Sciatic nerve (tissue), 2 donors: ENCODE measurements at regions not wholly inside any gene's neighbourhood (a gene's known extent, or its start where the extent isn't known, plus 50 kb on each side); places are given as distances from the start of the nearest gene placed in this dataset.
A peak's percentile ranks its signal among the peaks of the same experiment; 100 is the strongest.

Experiments used
- ATAC-seq: fragments of 200-7000 bp; cut with Tn5 transposase; one replicate; pipeline ENCODE4 v1.9.1; 2020; ENCODE audit warnings: mild to moderate bottlenecking, moderate library complexity
- DNase-seq: peaks from one replicate; pipeline ENCODE4 v3.0.0-alpha.2; 2020; ENCODE audit warnings: low spot score
- intact Hi-C: fragments of 100-400 bp; cut with DNase I; formaldehyde crosslinking; loops from one replicate; pipeline ENCODE4 v1.14.2; 2022
- donor health status: DM: no; HTN: no; CAD: no.
- donor health status: DM: no; HTN: no; CAD: no.

DNA sequence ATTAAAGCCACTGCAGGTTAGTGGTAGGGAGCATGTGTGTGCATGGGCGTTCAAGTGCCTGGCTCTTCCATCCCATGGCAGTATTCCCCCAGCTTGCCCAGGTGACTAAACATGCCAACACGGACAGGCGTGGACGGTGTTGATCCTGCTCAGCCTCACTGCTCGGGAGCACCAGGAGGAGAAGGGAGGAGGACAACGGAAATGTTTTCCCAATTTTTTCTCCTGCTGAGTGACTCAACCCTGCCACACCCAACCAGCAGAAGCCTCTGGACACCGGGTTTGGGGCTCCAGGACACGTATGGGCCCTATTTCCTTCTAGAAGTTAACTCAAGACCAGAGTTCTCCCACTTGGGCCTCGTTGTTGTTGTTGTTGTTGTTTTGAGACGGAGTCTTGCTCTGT, 139.1 kb downstream of the CYP26B1 start:
- intact Hi-C loops = no loop called here
- DNase-seq = no peak
- ATAC-seq = no peak

DNA sequence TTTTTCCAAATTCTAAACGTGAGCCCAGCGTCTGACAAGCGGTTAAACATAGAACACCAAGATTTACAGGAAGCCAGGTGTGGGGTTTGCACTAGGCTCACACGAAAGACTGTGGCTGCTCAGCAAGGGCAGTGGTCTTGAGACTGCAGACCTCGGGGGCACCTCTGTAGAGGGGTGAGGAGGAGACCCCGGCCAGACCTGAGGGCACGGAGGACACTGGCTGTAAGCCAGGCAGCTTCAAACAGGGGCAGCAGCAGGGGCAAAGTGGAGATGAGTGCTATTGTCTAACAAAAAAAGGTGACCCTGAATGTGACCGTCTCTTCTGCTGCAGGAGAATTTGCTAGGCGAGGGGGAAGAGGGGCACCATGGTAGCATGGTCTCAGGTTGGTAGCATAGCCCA, 140.3 kb downstream of the CYP26B1 start:
- ATAC-seq (no peak), DNase-seq (no peak)
- intact Hi-C loops = no loop called here

DNA sequence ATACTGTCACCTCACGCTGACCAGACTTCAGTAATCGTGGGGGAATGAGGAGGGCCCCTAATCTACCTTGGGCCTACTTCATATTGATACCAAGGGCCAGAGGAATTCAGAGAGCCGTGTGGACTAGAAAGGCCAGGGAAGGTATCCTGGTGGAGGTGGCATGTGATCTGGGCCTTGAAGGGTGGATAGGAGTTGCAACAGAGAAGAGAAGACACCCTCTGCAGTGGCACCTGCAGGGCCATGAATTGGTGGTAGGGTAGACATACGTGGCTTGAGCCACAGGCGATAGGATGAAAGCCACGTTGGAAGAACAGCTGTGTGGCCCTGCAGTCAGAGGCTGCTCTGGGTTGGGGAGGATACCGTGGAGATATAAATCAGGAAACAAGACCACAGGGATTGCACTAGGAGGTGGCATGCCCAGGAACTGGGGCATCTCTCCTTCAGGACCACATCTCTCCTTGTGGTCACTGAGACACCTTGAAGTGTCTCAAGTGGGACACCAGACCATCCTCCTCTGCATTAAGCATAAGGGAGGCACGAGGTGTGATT, 141.4 kb downstream of the CYP26B1 start:
- ATAC-seq (no peak), DNase-seq (no peak)
- intact Hi-C loops = no loop called here

DNA sequence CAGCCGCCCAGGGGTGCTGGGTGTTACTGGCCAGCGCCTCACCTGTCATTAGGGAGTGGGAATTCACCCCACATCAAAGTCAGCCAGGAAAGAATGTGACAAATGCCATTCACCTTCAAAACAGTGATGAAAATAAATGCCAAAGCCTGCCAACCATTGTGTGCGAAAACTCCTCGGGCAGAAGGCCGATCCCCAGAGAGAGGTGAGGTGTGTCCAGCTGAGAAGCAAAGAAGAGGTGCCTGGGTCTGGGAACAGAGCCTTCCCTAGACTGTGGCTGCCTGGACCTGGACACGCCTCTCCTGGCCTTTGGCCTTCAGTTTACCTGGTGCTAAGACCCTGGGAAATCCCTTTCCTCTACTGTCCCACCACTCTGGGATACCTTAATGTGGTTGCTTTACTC, 142.7 kb downstream of the CYP26B1 start:
- no peak for DNase-seq
- ATAC-seq = no peak

DNA sequence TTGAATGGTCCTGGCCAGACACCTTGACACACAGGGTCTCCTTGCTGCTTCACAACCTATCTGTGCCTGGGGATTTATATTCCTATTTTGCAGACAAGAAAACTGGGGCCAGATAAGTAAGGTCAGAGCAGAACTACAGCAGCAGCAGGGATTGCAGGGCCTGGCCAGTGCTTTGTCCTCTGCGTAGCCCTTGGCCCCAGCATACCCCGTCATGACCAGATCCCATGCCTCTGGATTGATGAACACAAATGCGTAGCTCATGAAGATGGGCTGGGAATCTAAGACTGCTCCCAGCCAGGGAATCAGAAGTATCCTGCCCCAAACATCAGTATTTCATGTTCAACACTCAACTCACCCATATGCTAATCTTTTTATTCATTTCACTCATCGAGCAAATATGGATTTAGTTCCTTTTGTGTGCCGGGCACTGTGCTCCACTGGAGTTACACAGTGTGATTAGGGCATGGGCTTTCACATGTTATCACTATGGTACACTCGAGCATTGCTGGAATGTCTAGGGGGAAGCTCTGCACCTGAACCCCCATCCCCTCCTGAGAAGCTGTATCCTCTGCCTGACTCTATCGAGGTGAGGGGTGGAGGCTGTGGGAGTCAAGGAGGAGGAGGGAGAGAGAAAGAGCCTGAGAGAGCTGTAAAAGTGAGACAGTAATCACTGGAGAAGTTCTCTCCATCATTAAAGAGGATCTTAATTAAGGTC, 143.3 kb downstream of the CYP26B1 start:
- no peak for ATAC-seq
- intact Hi-C loops = no loop called here
- DNase-seq = no peak

More for the DNA sequence above, 142.7 kb downstream of the CYP26B1 start:
- intact Hi-C loops = no loop called here

DNA sequence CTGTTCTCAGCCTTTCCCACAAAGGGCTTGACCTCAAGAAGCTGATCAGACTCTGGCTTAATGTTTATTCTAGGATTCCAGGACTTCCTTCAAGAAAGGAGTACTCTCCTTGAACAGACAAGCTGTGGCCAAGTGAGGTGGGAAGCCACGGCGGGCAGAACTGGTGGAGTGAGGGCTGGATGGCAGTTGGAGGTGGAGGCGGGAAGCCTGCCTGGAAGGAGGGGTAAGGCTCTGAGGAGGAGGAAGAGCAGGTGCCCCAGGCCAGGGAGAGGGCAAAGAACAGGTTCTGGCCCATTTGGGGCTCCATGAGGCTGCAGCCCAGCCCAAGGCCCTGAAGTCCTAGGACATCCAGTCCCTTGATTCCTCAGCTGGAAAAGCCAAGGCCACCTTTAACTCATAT, 143.9 kb downstream of the CYP26B1 start:
- DNase-seq = no peak
- no peak for ATAC-seq
- intact Hi-C loops = no loop called here

DNA sequence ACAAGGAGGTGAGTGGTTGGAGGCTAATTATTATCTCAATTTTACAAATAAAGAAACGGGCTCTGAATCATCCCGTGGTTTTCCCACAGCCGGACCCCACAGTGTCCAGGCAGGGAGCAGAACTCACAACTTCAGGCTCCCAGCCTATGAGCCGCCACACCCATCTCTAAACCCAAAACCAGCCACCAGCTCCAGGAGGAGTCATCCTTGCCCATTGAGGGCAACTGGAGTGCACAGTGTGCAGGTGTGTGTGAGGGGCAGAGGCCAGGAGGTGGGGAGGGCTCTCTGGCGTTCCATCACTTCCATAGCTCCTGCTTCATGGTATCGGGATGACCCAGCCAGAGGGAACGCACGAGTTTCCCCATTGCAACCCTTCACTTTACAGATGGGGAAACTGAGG, 144.5 kb downstream of the CYP26B1 start:
- intact Hi-C loops = no loop called here
- no peak for ATAC-seq
- no peak for DNase-seq

DNA sequence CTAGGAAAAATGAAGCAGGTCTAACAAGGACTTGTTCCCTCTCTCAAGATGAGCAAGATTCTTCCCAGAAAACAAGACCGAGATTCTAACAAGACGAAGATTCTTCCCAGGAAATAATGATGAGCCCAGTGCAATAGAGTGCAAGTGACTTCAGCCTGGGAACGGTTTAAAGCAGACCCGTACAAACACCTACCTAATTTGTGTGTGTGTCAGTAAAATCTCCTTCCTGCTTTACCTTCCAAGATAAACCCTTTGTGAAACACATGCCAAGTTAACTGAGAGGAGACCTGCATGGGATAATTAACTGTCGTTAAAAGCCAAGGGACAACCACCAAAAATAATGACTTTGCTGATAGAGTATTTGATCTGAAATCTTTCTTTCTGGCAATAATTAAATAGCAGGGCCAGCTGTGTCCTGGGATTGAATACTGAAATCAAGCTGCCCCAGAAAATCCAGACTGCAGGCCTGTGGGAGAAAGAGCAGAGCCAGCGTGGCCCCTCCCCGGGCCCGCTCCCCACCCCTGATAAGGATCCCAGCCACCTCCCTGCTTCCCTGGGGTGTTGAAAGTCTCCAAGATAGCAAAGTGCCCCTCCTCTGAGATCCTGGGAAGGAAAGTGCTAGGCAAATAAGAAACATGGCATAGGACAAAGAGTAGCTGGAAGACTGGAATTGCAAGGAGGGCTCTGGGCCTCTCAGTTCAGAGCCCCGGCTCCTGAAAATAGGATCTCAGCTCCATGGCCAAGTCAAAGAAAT, 145.5 kb downstream of the CYP26B1 start:
- intact Hi-C loops = no loop called here
- no peak for DNase-seq
- ATAC-seq = no peak

DNA sequence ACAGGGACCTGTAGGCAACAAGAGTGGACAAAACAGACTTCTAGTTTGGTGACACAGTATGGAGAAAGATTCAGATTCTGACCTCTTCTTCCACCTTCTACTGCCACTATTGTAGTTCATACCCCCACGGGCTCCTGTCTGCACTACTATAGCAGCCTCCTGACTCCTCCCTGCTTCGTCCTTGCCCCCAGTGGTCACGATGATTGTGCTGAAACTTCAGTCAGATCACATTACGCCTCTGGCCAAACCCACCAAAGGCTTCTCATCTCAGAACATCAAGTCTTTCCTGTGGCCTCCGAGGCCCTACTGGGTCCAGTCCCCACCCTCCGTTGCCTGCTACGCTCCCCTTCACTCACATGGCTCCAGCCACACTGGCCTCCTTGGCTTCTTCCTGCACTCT, 147.6 kb downstream of the CYP26B1 start:
- DNase-seq = no peak
- no peak for ATAC-seq
- intact Hi-C loops = no loop called here

DNA sequence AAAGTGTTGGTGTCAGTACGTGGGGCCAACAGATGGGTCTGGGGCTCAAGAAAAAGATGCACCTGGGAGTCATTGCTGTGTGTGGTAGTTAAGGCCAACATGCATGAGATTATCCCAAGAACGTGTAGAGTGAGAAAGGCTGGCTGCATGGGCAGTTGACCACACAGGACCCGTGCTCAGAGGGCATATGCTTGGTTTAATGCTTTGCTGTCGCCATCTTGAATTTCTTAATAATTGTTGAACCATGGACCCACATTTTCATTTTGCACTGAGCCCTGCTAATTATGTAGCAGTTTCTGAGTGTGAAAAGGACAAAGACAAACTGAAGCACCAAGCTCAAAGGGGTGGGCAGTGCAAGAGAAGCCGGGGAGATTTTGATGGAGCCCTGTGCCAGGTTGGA, 148.1 kb downstream of the CYP26B1 start:
- intact Hi-C loops = no loop called here
- no peak for ATAC-seq
- no peak for DNase-seq

DNA sequence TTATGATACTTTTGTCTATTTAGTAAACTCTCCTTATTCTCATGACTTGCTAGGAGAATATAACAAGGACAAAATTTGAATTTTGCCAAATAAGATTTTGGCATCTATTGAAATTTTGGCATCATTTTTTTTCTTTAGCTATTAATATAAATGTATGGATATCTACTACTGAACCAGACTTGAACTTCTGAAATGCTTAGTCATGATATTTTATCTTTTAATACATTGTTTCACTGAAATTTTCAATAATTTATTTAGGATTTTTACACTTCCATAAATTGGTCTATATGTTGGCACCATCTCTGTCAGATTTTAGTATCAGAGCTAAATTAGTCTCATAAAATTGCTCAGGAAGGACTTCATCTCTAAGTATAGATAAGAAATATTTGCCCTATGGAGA, 149.8 kb downstream of the CYP26B1 start:
- intact Hi-C loops = no loop called here
- no peak for ATAC-seq
- DNase-seq = no peak

DNA sequence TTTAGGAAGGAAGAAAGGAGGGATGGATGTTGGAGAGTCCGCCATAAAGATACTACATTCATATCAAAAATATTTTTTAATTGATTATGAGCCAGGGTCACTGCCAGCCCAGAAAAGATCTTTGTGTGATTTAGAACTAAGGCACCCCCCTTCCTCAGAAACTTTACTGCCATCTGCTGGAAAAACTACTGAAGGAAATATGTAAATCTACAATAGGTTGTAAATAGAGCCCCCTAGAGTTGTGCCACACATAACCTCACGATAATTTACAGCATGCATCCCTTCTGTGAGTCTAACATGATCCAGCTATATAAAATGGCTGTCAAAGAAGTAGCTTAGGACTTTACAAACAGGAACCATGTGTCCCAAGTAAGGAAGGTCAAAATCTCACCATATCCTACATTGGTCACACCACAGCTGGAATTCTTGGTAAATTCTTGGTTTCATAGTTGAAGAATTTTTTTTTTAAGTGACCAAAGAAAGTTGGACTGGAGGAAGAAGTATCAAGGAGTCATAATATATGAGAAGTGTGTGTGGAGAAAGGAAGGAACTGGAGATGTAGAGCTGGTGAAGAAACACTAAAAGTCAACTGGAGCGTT, 152.5 kb downstream of the CYP26B1 start:
- intact Hi-C loops = no loop called here
- no peak for DNase-seq
- peak; percentile 51 for ATAC-seq

DNA sequence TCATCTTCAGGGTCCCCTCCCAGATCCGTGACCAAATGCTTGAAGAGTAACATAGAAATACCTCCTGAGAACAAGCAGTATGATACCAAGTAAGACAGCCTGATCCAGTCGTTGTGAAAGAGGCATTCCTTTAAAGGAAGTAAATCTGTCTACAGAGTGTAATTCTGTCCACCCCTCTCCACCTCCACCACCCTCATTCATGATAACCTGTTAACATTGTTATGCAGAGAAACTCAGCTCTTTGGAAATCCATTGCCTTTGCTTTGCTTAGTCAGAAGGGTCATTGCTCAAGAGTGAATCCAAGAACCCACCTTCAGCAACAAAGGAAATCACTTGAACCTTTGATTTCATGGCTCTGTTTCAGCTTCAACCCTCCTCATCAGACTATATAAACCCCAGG, 155.6 kb downstream of the CYP26B1 start:
- DNase-seq = no peak
- intact Hi-C loops = no loop called here
- ATAC-seq = no peak

DNA sequence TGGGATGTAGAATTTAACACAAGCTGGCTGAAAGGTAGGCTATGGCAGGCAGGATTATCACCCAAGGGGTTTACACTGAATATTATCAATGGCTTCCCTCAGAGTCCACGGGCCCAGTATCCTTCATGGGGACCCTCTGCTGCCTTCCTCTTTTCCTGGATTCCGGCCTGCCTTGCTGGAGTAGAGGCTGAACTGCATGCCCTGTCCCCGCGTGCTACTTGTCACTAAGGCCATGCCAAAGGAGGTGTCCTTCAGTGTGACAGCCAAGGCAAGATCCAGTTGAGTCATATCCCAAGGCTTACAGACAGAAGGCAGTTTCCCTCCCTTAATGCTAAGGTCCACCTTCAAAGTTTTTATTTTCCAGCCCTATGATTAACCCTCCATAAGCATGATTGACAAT, 156.3 kb downstream of the CYP26B1 start:
- intact Hi-C loops = no loop called here
- no peak for DNase-seq
- no peak for ATAC-seq

DNA sequence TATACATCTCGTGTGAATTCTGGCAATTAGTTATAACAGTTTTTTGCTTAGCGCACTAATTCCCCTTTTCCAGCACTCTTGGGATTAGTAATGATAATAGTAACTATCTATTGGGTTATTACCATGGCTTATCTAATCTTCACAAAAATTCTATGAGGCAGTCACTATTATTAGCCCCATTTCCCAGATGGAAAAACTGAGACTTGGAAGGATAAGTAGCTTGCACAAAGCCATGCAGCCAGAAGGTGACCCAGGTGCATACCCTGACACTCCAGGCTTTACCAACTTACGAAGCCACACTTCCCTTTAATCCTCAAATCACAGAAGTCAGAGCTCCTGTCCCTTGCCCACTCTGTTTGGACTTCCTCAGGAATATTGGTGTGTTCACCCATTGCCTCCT, 156.8 kb downstream of the CYP26B1 start:
- DNase-seq (no peak), ATAC-seq (no peak)
- intact Hi-C loops = no loop called here

DNA sequence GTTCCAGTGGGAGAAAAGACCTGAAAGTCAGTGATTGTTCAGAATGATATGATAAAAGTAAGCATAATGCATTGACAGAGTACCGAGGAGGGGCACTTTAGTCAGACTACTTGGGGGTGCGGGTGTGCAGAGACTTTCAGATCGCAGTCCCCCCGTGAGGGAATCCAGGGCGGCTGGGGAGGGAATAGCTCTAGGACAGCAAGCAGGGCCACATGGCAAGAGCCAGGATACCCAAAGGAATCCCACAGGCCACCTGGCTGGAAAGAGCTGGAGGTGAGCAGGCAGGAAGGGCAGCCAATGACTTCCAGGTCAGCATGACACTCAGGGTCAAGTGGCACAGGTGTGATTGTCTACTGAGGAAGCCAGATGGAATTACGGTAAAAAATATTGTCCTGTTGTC, 157.5 kb downstream of the CYP26B1 start:
- DNase-seq = no peak
- intact Hi-C loops = no loop called here
- no peak for ATAC-seq

DNA sequence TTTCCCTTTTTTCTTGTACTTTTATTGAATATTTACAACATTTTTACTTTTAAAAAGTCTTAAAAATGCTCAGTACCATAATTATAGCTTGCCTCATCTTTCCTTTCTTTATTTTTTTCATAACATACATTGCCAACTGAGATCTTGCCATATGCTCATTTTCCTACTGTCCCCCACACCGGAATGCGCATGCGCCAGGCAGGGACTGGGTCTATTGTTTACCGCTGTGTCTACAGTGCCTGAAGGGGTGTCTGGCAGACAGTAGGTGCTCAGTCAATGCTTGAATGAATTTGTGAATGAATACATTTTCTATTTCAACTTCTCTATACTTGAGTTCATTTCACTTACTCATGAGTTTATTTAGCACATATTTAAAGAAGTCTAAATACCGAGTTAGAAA, 158.0 kb downstream of the CYP26B1 start:
- DNase-seq (no peak), ATAC-seq (no peak)
- intact Hi-C loops = no loop called here

DNA sequence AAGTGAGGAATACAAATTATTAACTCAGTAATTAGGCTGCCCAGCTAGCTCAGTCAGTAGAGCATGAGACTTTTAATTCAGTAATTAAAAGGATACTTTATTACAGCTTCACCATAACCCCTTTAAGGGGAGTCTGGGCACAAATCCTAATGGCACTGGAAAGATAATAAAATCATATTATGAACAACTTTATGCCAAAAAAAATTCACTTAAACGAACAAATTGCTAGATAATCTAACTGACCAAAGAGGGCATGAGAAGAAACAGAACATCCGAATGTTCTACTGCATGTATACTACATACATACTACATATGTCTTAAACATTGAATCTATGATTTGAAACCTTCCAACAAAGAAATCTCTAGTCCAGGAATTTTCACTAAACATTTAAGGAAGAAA, 159.5 kb downstream of the CYP26B1 start:
- DNase-seq = no peak

DNA sequence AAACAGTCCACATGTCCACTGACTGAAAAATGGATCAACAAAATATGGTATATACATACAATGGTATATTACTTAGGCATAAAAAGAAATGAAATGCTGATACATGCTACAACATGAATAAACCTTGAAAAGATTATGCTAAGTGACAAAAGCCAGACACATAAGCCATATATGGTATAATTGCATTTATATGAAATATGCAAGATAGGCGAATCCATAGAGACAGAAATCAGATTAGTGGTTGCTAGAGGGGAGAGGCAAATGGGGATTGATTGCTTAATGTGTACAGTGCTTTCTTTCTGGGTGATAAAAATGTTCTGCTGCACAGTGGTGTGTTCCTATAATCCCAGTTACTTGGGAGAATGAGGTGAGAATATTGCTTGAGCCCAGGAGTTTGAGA, 171.0 kb downstream of the CYP26B1 start:
- ATAC-seq (no peak), DNase-seq (no peak)
- intact Hi-C loops = no loop called here

More for the DNA sequence above, 159.5 kb downstream of the CYP26B1 start:
- no peak for ATAC-seq
- intact Hi-C loops = no loop called here

DNA sequence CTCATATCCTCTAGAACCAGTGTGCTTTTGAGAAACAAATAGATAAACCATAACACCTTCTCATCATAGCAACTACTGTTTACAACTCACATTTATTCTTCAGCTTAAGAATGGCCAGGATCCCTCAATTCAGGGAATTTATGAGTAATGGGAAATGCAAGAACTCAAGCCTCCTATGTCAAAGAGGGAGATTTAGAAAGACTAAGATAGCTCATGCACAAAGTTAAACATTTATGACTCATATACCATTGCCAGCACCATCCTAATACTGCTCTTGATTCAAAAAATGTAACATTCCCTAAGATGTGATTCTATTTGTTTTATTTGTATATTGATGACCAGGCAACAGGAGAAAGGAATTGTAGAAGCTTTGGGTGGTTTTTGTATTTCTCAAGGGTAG, 172.8 kb downstream of the CYP26B1 start:
- intact Hi-C loops = no loop called here
- ATAC-seq (no peak), DNase-seq (no peak)
